ENCODE measurements at regions not wholly inside any gene's neighbourhood (a gene's known extent, or its start where the extent isn't known, plus 50 kb on each side); places are given as distances from the start of the nearest gene placed in this dataset.

GRCh38 chr4:97411356-97411755 is 731.9 kb downstream of the STPG2 start:
- no peak overlapping the region for H3K27ac ChIP-seq (replicated peaks; ENCODE audit: low read length)
- H3K23ac ChIP-seq (ENCODE audit: low read depth, low read length, poor library complexity) = no peak overlapping the region
- H2AFZ ChIP-seq (ENCODE audit: low read length) = no peak overlapping the region
- H3K79me1 ChIP-seq (ENCODE audit: low read depth, low read length) = no peaks in the 10 kb centered on the region
- no peak for DNase-seq (ENCODE audit: low spot score)
- no peak overlapping the region for H3K4ac ChIP-seq (ENCODE audit: low read length)
- H2BK120ac ChIP-seq (ENCODE audit: low read depth, low read length) = no peak overlapping the region
- no peak overlapping the region for H3K9ac ChIP-seq (ENCODE audit: low read depth, low read length, poor library complexity)
- H2AK5ac ChIP-seq (ENCODE audit: low read depth, low read length) = no peak overlapping the region
- H3K36me3 ChIP-seq (replicated peaks in 1 of 2; ENCODE audit: control insufficient read depth in 2 of 2, insufficient read depth in 2 of 2, low read length in 2 of 2) = no peaks in the 10 kb centered on the region
- H2BK5ac ChIP-seq (ENCODE audit: low read length) = no peak overlapping the region
- H2BK15ac ChIP-seq (ENCODE audit: low read length) = no peak overlapping the region
- no peak overlapping the region for H4K91ac ChIP-seq (ENCODE audit: low read depth, low read length, poor library complexity)
- no peak overlapping the region for H3K4me2 ChIP-seq (ENCODE audit: insufficient read depth, low read length, poor library complexity, severe bottlenecking)
- H3K27me3 ChIP-seq (ENCODE audit: control insufficient read depth in 3 of 3, insufficient read depth in 3 of 3, low read depth in 1 of 3, low read length in 3 of 3) = no peaks in the 10 kb centered on the region
- no peak overlapping the region for H3K4me3 ChIP-seq (ENCODE audit: low read length in 2 of 2)
- no peak overlapping the region for H4K8ac ChIP-seq (ENCODE audit: low read depth, low read length)
- H3K9me3 ChIP-seq (replicated peaks in 1 of 2; ENCODE audit: control insufficient read depth in 2 of 2, insufficient read depth in 1 of 2, low read depth in 1 of 2, low read length in 2 of 2) = peaks cover 2% of the 10 kb centered on the region in 2 donors
- WGBS, 2 donors (ENCODE audit: extremely low coverage in 2 of 2, insufficient read length in 2 of 2, insufficient replicate concordance in 1 of 2) = no CpG with 5 or more reads among the region's 3 CpGs
- no peaks in the 10 kb centered on the region for H3K4me1 ChIP-seq (ENCODE audit: control insufficient read depth in 2 of 2, insufficient read depth in 1 of 2, low read depth in 1 of 2, low read length in 2 of 2)
- H2BK12ac ChIP-seq (ENCODE audit: low read length) = no peak overlapping the region
- no peak overlapping the region for H3K18ac ChIP-seq (ENCODE audit: low read length)
- H3K14ac ChIP-seq (ENCODE audit: low read length) = no peak overlapping the region

DNA sequence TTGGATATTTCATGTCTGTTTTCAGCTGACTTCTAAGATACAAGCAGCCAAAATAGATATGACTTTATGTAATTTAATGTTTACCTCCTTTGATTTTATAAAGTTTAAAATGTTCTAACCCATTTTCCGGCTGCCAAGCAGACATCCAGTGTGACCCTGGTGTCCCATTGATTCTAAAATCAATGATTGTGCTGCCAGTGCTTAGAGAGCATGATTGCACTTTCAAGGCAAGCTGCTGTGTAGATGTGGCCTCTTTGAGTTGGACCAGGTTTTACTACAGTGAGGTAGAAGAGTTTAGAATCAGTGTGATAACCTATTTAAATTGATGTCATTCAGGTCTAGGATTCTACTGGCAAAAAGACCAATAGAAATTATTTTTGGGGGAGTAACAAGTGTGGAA is 730.9 kb downstream of the STPG2 start:
- H2AK5ac ChIP-seq (ENCODE audit: low read depth, low read length) = no peak overlapping the region
- H3K4me2 ChIP-seq (ENCODE audit: insufficient read depth, low read length, poor library complexity, severe bottlenecking) = no peak overlapping the region
- H3K18ac ChIP-seq (ENCODE audit: low read length) = no peak overlapping the region
- no peak overlapping the region for H2BK12ac ChIP-seq (ENCODE audit: low read length)
- no peaks in the 10 kb centered on the region for H3K4me1 ChIP-seq (ENCODE audit: control insufficient read depth in 2 of 2, insufficient read depth in 1 of 2, low read depth in 1 of 2, low read length in 2 of 2)
- H3K9ac ChIP-seq (ENCODE audit: low read depth, low read length, poor library complexity) = no peak overlapping the region
- H3K79me1 ChIP-seq (ENCODE audit: low read depth, low read length) = no peaks in the 10 kb centered on the region
- no peak overlapping the region for H4K91ac ChIP-seq (ENCODE audit: low read depth, low read length, poor library complexity)
- no peak overlapping the region for H3K23ac ChIP-seq (ENCODE audit: low read depth, low read length, poor library complexity)
- no peak overlapping the region for H2BK15ac ChIP-seq (ENCODE audit: low read length)
- H3K9me3 ChIP-seq (replicated peaks in 1 of 2; ENCODE audit: control insufficient read depth in 2 of 2, insufficient read depth in 1 of 2, low read depth in 1 of 2, low read length in 2 of 2) = peaks cover 2% of the 10 kb centered on the region in 2 donors
- no peak overlapping the region for H4K8ac ChIP-seq (ENCODE audit: low read depth, low read length)
- no peak overlapping the region for H3K14ac ChIP-seq (ENCODE audit: low read length)
- H2BK5ac ChIP-seq (ENCODE audit: low read length) = no peak overlapping the region
- no peaks in the 10 kb centered on the region for H3K27me3 ChIP-seq (ENCODE audit: control insufficient read depth in 3 of 3, insufficient read depth in 3 of 3, low read depth in 1 of 3, low read length in 3 of 3)
- H3K4me3 ChIP-seq (ENCODE audit: low read length in 2 of 2) = no peak overlapping the region
- no peak overlapping the region for H3K4ac ChIP-seq (ENCODE audit: low read length)
- WGBS, 2 donors (ENCODE audit: extremely low coverage in 2 of 2, insufficient read length in 2 of 2, insufficient replicate concordance in 1 of 2) = no CpG with 5 or more reads among the region's 1 CpG
- H3K27ac ChIP-seq (replicated peaks; ENCODE audit: low read length) = no peak overlapping the region
- DNase-seq (ENCODE audit: low spot score) = no peak
- H2BK120ac ChIP-seq (ENCODE audit: low read depth, low read length) = no peak overlapping the region
- H3K36me3 ChIP-seq (replicated peaks in 1 of 2; ENCODE audit: control insufficient read depth in 2 of 2, insufficient read depth in 2 of 2, low read length in 2 of 2) = no peaks in the 10 kb centered on the region
- no peak overlapping the region for H2AFZ ChIP-seq (ENCODE audit: low read length)

DNA sequence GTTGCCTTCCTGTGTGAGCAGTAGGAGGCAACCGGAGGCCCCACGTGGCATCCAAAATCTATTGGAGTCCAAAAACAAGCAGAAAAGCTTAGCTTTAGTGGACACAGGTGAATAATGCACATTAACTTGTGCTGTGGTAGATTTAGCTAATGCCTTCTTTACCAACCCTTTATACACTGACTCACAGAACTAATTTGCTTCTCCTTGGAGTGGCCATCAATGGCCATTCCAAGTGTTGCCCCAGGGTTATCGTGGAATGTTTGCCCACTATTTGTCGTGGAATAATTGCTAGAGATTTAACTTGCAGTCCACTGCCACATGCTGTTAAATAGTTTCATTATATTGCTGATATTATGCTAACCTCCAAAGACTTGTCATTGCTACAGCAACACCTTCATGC is 729.1 kb downstream of the STPG2 start:
- no peak overlapping the region for H3K18ac ChIP-seq (ENCODE audit: low read length)
- H2BK12ac ChIP-seq (ENCODE audit: low read length) = no peak overlapping the region
- no peak overlapping the region for H3K14ac ChIP-seq (ENCODE audit: low read length)
- no peak overlapping the region for H3K4me2 ChIP-seq (ENCODE audit: insufficient read depth, low read length, poor library complexity, severe bottlenecking)
- no peaks in the 10 kb centered on the region for H3K36me3 ChIP-seq (replicated peaks in 1 of 2; ENCODE audit: control insufficient read depth in 2 of 2, insufficient read depth in 2 of 2, low read length in 2 of 2)
- no peak overlapping the region for H3K9ac ChIP-seq (ENCODE audit: low read depth, low read length, poor library complexity)
- H4K91ac ChIP-seq (ENCODE audit: low read depth, low read length, poor library complexity) = no peak overlapping the region
- H3K4me1 ChIP-seq (ENCODE audit: control insufficient read depth in 2 of 2, insufficient read depth in 1 of 2, low read depth in 1 of 2, low read length in 2 of 2) = no peaks in the 10 kb centered on the region
- H3K4me3 ChIP-seq (ENCODE audit: low read length in 2 of 2) = no peak overlapping the region
- no CpG with 5 or more reads among the region's 4 CpGs for WGBS, 2 donors (ENCODE audit: extremely low coverage in 2 of 2, insufficient read length in 2 of 2, insufficient replicate concordance in 1 of 2)
- H3K79me1 ChIP-seq (ENCODE audit: low read depth, low read length) = no peaks in the 10 kb centered on the region
- no peak overlapping the region for H3K27ac ChIP-seq (replicated peaks; ENCODE audit: low read length)
- H3K23ac ChIP-seq (ENCODE audit: low read depth, low read length, poor library complexity) = no peak overlapping the region
- no peaks in the 10 kb centered on the region for H3K27me3 ChIP-seq (ENCODE audit: control insufficient read depth in 3 of 3, insufficient read depth in 3 of 3, low read depth in 1 of 3, low read length in 3 of 3)
- peaks cover 2% of the 10 kb centered on the region in 2 donors for H3K9me3 ChIP-seq (replicated peaks in 1 of 2; ENCODE audit: control insufficient read depth in 2 of 2, insufficient read depth in 1 of 2, low read depth in 1 of 2, low read length in 2 of 2)
- no peak overlapping the region for H2AK5ac ChIP-seq (ENCODE audit: low read depth, low read length)
- H2AFZ ChIP-seq (ENCODE audit: low read length) = no peak overlapping the region
- H2BK120ac ChIP-seq (ENCODE audit: low read depth, low read length) = no peak overlapping the region
- H2BK5ac ChIP-seq (ENCODE audit: low read length) = no peak overlapping the region
- H4K8ac ChIP-seq (ENCODE audit: low read depth, low read length) = no peak overlapping the region
- DNase-seq (ENCODE audit: low spot score) = no peak
- H2BK15ac ChIP-seq (ENCODE audit: low read length) = no peak overlapping the region
- H3K4ac ChIP-seq (ENCODE audit: low read length) = no peak overlapping the region

DNA sequence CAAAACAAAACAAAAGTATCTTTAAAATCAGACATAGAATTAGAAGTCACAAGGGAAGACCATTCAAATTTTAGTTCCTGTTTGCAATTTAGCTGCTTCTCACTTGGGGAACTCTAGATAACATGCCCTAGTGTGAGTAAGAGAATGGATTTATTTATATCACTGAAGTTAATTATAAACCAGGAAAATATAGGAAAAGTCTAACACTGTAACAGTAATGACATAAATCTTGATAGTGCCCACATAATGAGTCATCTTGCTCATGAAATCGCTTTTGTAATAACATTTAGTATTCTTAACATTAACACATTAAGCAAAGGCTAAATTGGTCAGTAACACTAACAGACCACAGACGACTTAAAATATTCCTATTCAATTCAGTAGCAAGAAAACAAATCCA is 710.7 kb downstream of the STPG2 start:
- H3K4ac ChIP-seq (ENCODE audit: low read length) = no peak overlapping the region
- no peak overlapping the region for H4K91ac ChIP-seq (ENCODE audit: low read depth, low read length, poor library complexity)
- H4K8ac ChIP-seq (ENCODE audit: low read depth, low read length) = no peak overlapping the region
- H3K27ac ChIP-seq (replicated peaks; ENCODE audit: low read length) = no peak overlapping the region
- H3K4me1 ChIP-seq (ENCODE audit: control insufficient read depth in 2 of 2, insufficient read depth in 1 of 2, low read depth in 1 of 2, low read length in 2 of 2) = no peaks in the 10 kb centered on the region
- H2AK5ac ChIP-seq (ENCODE audit: low read depth, low read length) = no peak overlapping the region
- DNase-seq (ENCODE audit: low spot score) = no peak
- no peak overlapping the region for H3K14ac ChIP-seq (ENCODE audit: low read length)
- no peak overlapping the region for H3K4me2 ChIP-seq (ENCODE audit: insufficient read depth, low read length, poor library complexity, severe bottlenecking)
- no peaks in the 10 kb centered on the region for H3K9me3 ChIP-seq (replicated peaks in 1 of 2; ENCODE audit: control insufficient read depth in 2 of 2, insufficient read depth in 1 of 2, low read depth in 1 of 2, low read length in 2 of 2)
- no peaks in the 10 kb centered on the region for H3K36me3 ChIP-seq (replicated peaks in 1 of 2; ENCODE audit: control insufficient read depth in 2 of 2, insufficient read depth in 2 of 2, low read length in 2 of 2)
- no peak overlapping the region for H2BK5ac ChIP-seq (ENCODE audit: low read length)
- H2BK12ac ChIP-seq (ENCODE audit: low read length) = no peak overlapping the region
- H3K79me1 ChIP-seq (ENCODE audit: low read depth, low read length) = no peaks in the 10 kb centered on the region
- WGBS, 2 donors (ENCODE audit: extremely low coverage in 2 of 2, insufficient read length in 2 of 2, insufficient replicate concordance in 1 of 2) = no CpG with 5 or more reads among the region's 2 CpGs
- H3K27me3 ChIP-seq (ENCODE audit: control insufficient read depth in 3 of 3, insufficient read depth in 3 of 3, low read depth in 1 of 3, low read length in 3 of 3) = no peaks in the 10 kb centered on the region
- no peak overlapping the region for H3K18ac ChIP-seq (ENCODE audit: low read length)
- no peak overlapping the region for H3K23ac ChIP-seq (ENCODE audit: low read depth, low read length, poor library complexity)
- no peak overlapping the region for H3K4me3 ChIP-seq (ENCODE audit: low read length in 2 of 2)
- no peak overlapping the region for H2AFZ ChIP-seq (ENCODE audit: low read length)
- H3K9ac ChIP-seq (ENCODE audit: low read depth, low read length, poor library complexity) = no peak overlapping the region
- H2BK15ac ChIP-seq (ENCODE audit: low read length) = no peak overlapping the region
- H2BK120ac ChIP-seq (ENCODE audit: low read depth, low read length) = no peak overlapping the region
